HG03521 (cell line): ENCODE measurements at regions not wholly inside any gene's neighbourhood (a gene's known extent, or its start where the extent isn't known, plus 50 kb on each side); places are given as distances from the start of the nearest gene placed in this dataset.

Source experiments
- ATAC-seq: cut with Tn5 transposase; IDR thresholded peaks from one replicate; pipeline ENCODE4 v1.9.1; 2021; ENCODE audit warnings: mild to moderate bottlenecking, moderate library complexity; ENCODE audit not compliant: unreplicated experiment

- no peak for ATAC-seq
Measured at GRCh38 chr9:107386396-107386795, 103.2 kb downstream of the KLF4 start.
